K562 (cell line): ENCODE measurements at regions not wholly inside any gene's neighbourhood (a gene's known extent, or its start where the extent isn't known, plus 50 kb on each side); places are given as distances from the start of the nearest gene placed in this dataset.
A peak's percentile ranks its signal among the peaks of the same experiment; 100 is the strongest.

Experiments used
- ATF2 ChIP-seq: sonication (generic); formaldehyde crosslinking; IDR thresholded peaks from 2 replicates; pipeline ENCODE4 v1.8.1; 2022; ENCODE audit warnings: missing genetic modification reagents
- BCLAF1 ChIP-seq, 2 experiments: fragments of 450-650 bp in 1 of 2; IDR thresholded peaks; 2 replicates each; pipeline ENCODE4 v1.6.1; 2011 to 2017; ENCODE audit warnings: low read depth in 2 of 2, antibody characterized with exemption in 1 of 2, borderline replicate concordance in 1 of 2, low read length in 1 of 2, mild to moderate bottlenecking in 1 of 2, mixed read lengths in 1 of 2; ENCODE audit not compliant: control insufficient read depth in 1 of 2
- CBFA2T3 ChIP-seq: fragments of 450-650 bp; IDR thresholded peaks from 2 replicates; pipeline ENCODE4 v1.6.1; 2017
- DMBX1 ChIP-seq: fragments of 250-450 bp; sonication (Bioruptor Pico); IDR thresholded peaks from 2 replicates; pipeline ENCODE4 v1.8.0; 2022; ENCODE audit warnings: inconsistent platforms, mild to moderate bottlenecking, moderate library complexity, borderline replicate concordance
- ELF2 ChIP-seq: fragments of 250-450 bp; sonication (Bioruptor Pico); IDR thresholded peaks from 2 replicates; pipeline ENCODE4 v1.5.0; 2021; ENCODE audit warnings: mild to moderate bottlenecking
- ERF ChIP-seq: fragments of 450-650 bp; formaldehyde crosslinking; IDR thresholded peaks from 2 replicates; pipeline ENCODE4 v1.4.0; 2020; ENCODE audit warnings: mild to moderate bottlenecking, mixed read lengths
- MEF2D ChIP-seq: conservative IDR thresholded peaks from 2 replicates; pipeline ENCODE4 v1.6.1; 2016; ENCODE audit warnings: low read depth, missing genetic modification characterization, missing compliant biosample characterization
- MXI1 ChIP-seq: IDR thresholded peaks from 2 replicates; pipeline ENCODE4 v1.6.1; 2011; ENCODE audit warnings: low read depth, mild to moderate bottlenecking, improper control_type of control experiment, low read length
- POU5F1 ChIP-seq: fragments of 150-350 bp; IDR thresholded peaks from 2 replicates; pipeline ENCODE4 v1.6.1; 2014; ENCODE audit warnings: borderline replicate concordance, low read length, low read depth, mild to moderate bottlenecking; ENCODE audit not compliant: partially characterized antibody
- PPARD ChIP-seq: fragments of 250-450 bp; sonication (Bioruptor Pico); IDR thresholded peaks from 2 replicates; pipeline ENCODE4 v1.8.0; 2022; ENCODE audit warnings: inconsistent platforms, mild to moderate bottlenecking, moderate library complexity
- TAL1 ChIP-seq: fragments of 450-650 bp; IDR thresholded peaks from 2 replicates; pipeline ENCODE4 v1.6.1; 2016; ENCODE audit warnings: mild to moderate bottlenecking
- TFE3 ChIP-seq: fragments of 450-650 bp; formaldehyde crosslinking; IDR thresholded peaks from 2 replicates; pipeline ENCODE4 v1.4.0; 2020; ENCODE audit warnings: mild to moderate bottlenecking, mixed read lengths
- WHSC1 ChIP-seq: IDR thresholded peaks from one replicate; pipeline ENCODE4 v1.6.1; 2012; ENCODE audit warnings: low read length, control low read depth, inconsistent platforms
- ZC3H8 ChIP-seq: fragments of 450-650 bp; IDR thresholded peaks from 2 replicates; pipeline ENCODE4 v1.6.1; 2017
- ZFP30 ChIP-seq: fragments of 250-450 bp; sonication (Bioruptor Pico); IDR thresholded peaks from 2 replicates; pipeline ENCODE4 v1.8.0; 2022; ENCODE audit warnings: moderate library complexity, mild to moderate bottlenecking, inconsistent platforms, borderline replicate concordance
- ZNF124 ChIP-seq: sonication (generic); formaldehyde crosslinking; IDR thresholded peaks from 2 replicates; pipeline ENCODE4 v1.8.1; 2022; ENCODE audit warnings: missing genetic modification reagents
- ZNF217 ChIP-seq: sonication (generic); formaldehyde crosslinking; IDR thresholded peaks from 2 replicates; pipeline ENCODE4 v1.8.0; 2022; ENCODE audit warnings: mild to moderate bottlenecking, missing genetic modification reagents
- ZNF695 ChIP-seq: fragments of 450-650 bp; formaldehyde crosslinking; IDR thresholded peaks from 2 replicates; pipeline ENCODE4 v1.4.0; 2020; ENCODE audit warnings: mild to moderate bottlenecking, moderate library complexity
- TF ChIP-seq, protein P1 (sequence below), 2 experiments: fragments of 150-350 bp in 1 of 2; IDR thresholded peaks; 2 replicates each; pipeline ENCODE4 v1.6.1; 2012 to 2016; ENCODE audit warnings: low read depth in 2 of 2, low read length in 2 of 2, mild to moderate bottlenecking in 1 of 2, moderate library complexity in 1 of 2

GRCh38 chr6:15955484-15955883 is 173.4 kb upstream of the MYLIP start (continued):
- TF ChIP-seq ELF2 (CRISPR knock-in tag) (no peak), ZNF217 (CRISPR knock-in tag) (no peak), CBFA2T3 (peak; percentile 80), MXI1 (no peak), ZNF695 (CRISPR knock-in tag) (no peak), ZFP30 (CRISPR knock-in tag) (no peak), BCLAF1 (IDR thresholded peaks at IDR 0.05; ENCODE audit: borderline replicate concordance in 1 of 2, control insufficient read depth in 1 of 2, low read depth in 2 of 2, low read length in 1 of 2) (no peak), MEF2D (tag) (no peak), WHSC1 (no peak), TFE3 (no peak), ERF (no peak), ATF2 (CRISPR knock-in tag) (no peak), TAL1 (peak; percentile 53; the same call in 1 of the 2 replicates), ZNF124 (CRISPR knock-in tag) (no peak), POU5F1 (no peak), PPARD (CRISPR knock-in tag) (no peak), DMBX1 (0 out of 2 replicates have a peak, but pooled peaks have one; percentile 37), ZC3H8 (no peak)
- TF ChIP-seq, protein P1, sequence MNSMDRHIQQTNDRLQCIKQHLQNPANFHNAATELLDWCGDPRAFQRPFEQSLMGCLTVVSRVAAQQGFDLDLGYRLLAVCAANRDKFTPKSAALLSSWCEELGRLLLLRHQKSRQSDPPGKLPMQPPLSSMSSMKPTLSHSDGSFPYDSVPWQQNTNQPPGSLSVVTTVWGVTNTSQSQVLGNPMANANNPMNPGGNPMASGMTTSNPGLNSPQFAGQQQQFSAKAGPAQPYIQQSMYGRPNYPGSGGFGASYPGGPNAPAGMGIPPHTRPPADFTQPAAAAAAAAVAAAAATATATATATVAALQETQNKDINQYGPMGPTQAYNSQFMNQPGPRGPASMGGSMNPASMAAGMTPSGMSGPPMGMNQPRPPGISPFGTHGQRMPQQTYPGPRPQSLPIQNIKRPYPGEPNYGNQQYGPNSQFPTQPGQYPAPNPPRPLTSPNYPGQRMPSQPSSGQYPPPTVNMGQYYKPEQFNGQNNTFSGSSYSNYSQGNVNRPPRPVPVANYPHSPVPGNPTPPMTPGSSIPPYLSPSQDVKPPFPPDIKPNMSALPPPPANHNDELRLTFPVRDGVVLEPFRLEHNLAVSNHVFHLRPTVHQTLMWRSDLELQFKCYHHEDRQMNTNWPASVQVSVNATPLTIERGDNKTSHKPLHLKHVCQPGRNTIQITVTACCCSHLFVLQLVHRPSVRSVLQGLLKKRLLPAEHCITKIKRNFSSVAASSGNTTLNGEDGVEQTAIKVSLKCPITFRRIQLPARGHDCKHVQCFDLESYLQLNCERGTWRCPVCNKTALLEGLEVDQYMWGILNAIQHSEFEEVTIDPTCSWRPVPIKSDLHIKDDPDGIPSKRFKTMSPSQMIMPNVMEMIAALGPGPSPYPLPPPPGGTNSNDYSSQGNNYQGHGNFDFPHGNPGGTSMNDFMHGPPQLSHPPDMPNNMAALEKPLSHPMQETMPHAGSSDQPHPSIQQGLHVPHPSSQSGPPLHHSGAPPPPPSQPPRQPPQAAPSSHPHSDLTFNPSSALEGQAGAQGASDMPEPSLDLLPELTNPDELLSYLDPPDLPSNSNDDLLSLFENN (IDR thresholded peaks at IDR 0.05; ENCODE audit: low read depth in 2 of 2, low read length in 2 of 2) = no peak
